ENCODE measurements at regions not wholly inside any gene's neighbourhood (a gene's known extent, or its start where the extent isn't known, plus 50 kb on each side); places are given as distances from the start of the nearest gene placed in this dataset.
"Not testable (repeated sequence)": the region's sequence is repeated elsewhere in the genome, so short reads cannot be mapped to it uniquely, and the experiment has no call there.

GRCh38 chr1:166675213-166675612 is 164.1 kb upstream of the POGK start:
- Histone ChIP-seq H3K27ac (no peak overlapping the region), H3K9me3 (no peaks in the 10 kb centered on the region), H3K27me3 (no peaks in the 10 kb centered on the region), H3K4me1 (no peaks in the 10 kb centered on the region), H3K4me3 (no peak overlapping the region), H3K36me3 (no peaks in the 10 kb centered on the region)
- no peak for DNase-seq
- no peak for TF ChIP-seq POLR2A (IDR thresholded peaks at IDR 0.05)
- TF ChIP-seq CTCF (IDR thresholded peaks at IDR 0.05) = no peak

GRCh38 chr1:166676981-166677380 is 162.3 kb upstream of the POGK start:
- no peak for DNase-seq
- no peaks in the 10 kb centered on the region for H3K27me3 ChIP-seq
- H3K4me1 ChIP-seq = no peaks in the 10 kb centered on the region
- no peak overlapping the region for H3K4me3 ChIP-seq
- no peak overlapping the region for H3K27ac ChIP-seq
- no peaks in the 10 kb centered on the region for H3K9me3 ChIP-seq
- TF ChIP-seq POLR2A (IDR thresholded peaks at IDR 0.05) (no peak), CTCF (IDR thresholded peaks at IDR 0.05) (no peak)
- no peaks in the 10 kb centered on the region for H3K36me3 ChIP-seq

- Histone ChIP-seq H3K36me3 (no peaks in the 10 kb centered on the region), H3K9me3 (no peaks in the 10 kb centered on the region), H3K4me1 (no peaks in the 10 kb centered on the region), H3K27me3 (no peaks in the 10 kb centered on the region), H3K4me3 (no peak overlapping the region), H3K27ac (no peak overlapping the region)
- TF ChIP-seq POLR2A (IDR thresholded peaks at IDR 0.05) (no peak), CTCF (IDR thresholded peaks at IDR 0.05) (no peak)
- DNase-seq = no peak
Measured at GRCh38 chr1:166679369-166679768, 159.9 kb upstream of the POGK start.

GRCh38 chr1:166682588-166682987 is 156.7 kb upstream of the POGK start:
- no peak overlapping the region for H3K27ac ChIP-seq
- no peaks in the 10 kb centered on the region for H3K36me3 ChIP-seq
- no peaks in the 10 kb centered on the region for H3K27me3 ChIP-seq
- no peak for TF ChIP-seq POLR2A (IDR thresholded peaks at IDR 0.05)
- TF ChIP-seq CTCF (IDR thresholded peaks at IDR 0.05) = no peak
- no peak overlapping the region for H3K4me3 ChIP-seq
- no peak for DNase-seq
- no peaks in the 10 kb centered on the region for H3K4me1 ChIP-seq
- no peaks in the 10 kb centered on the region for H3K9me3 ChIP-seq

GRCh38 chr1:166684669-166685068 is 154.6 kb upstream of the POGK start:
- DNase-seq, H3K4me1 ChIP-seq, H3K4me3 ChIP-seq, H3K36me3 ChIP-seq, H3K9me3 ChIP-seq, H3K27me3 ChIP-seq, H3K27ac ChIP-seq: not testable (repeated sequence)

GRCh38 chr1:166685200-166685599 is 154.1 kb upstream of the POGK start:
- DNase-seq = no peak
- Histone ChIP-seq H3K27ac (no peak overlapping the region), H3K36me3 (no peaks in the 10 kb centered on the region), H3K27me3 (no peaks in the 10 kb centered on the region), H3K4me3 (no peak overlapping the region), H3K9me3 (no peaks in the 10 kb centered on the region), H3K4me1 (no peaks in the 10 kb centered on the region)
- TF ChIP-seq POLR2A (IDR thresholded peaks at IDR 0.05) (no peak), CTCF (IDR thresholded peaks at IDR 0.05) (no peak)

GRCh38 chr1:166685891-166686290 is 153.4 kb upstream of the POGK start:
- H3K4me1 ChIP-seq, H3K4me3 ChIP-seq, H3K9me3 ChIP-seq, DNase-seq, H3K27ac ChIP-seq, H3K36me3 ChIP-seq, H3K27me3 ChIP-seq: not testable (repeated sequence)

GRCh38 chr1:166690596-166690995 is 148.7 kb upstream of the POGK start:
- H3K27me3 ChIP-seq, H3K4me1 ChIP-seq, H3K9me3 ChIP-seq, H3K36me3 ChIP-seq, DNase-seq, H3K4me3 ChIP-seq, H3K27ac ChIP-seq: not testable (repeated sequence)

Data from Peyer's patch (tissue), 4 donors.